ENCODE measurements at regions not wholly inside any gene's neighbourhood (a gene's known extent, or its start where the extent isn't known, plus 50 kb on each side); places are given as distances from the start of the nearest gene placed in this dataset.

- CTCF ChIA-PET, result no interaction called here
- no TSS peak for BruUV-seq (replicated peaks)
- in situ Hi-C loops (cut with MboI; ENCODE audit: low sequenced_read_pairs) (no loop called here), dilution Hi-C loops (cut with HindIII; ENCODE audit: low sequenced_read_pairs, unreplicated experiment) (no loop called here), intact Hi-C loops (cut with micrococcal nuclease) (no loop called here)
- H2AK5ac ChIP-seq (ENCODE audit: low read depth, low read length), result no peak overlapping the region
- no peak for DNase-seq
- no peaks in the 10 kb centered on the region for H3K27me3 ChIP-seq (ENCODE audit: control insufficient read depth, insufficient read depth, low read length)
- no peak overlapping the region for H4K8ac ChIP-seq (ENCODE audit: low read depth in 2 of 2, low read length in 2 of 2)
- H2AK9ac ChIP-seq (replicated peaks; ENCODE audit: low read depth, low read length, poor library complexity), result no peak overlapping the region
- H2AFZ ChIP-seq (replicated peaks; ENCODE audit: low read length, poor library complexity), result no peak overlapping the region
- POLR2A ChIA-PET (ENCODE audit: unreplicated experiment), result no interaction called here
- no peak overlapping the region for H2BK20ac ChIP-seq (ENCODE audit: low read depth, low read length)
- no peak overlapping the region for H4K5ac ChIP-seq (ENCODE audit: low read depth, low read length)
- H2BK15ac ChIP-seq (ENCODE audit: low read depth, low read length), result no peak overlapping the region
- H3K9me1 ChIP-seq (ENCODE audit: insufficient read depth, low read length), result no peaks in the 10 kb centered on the region
- no peak overlapping the region for H3K18ac ChIP-seq (ENCODE audit: low read depth, low read length)
- no peaks in the 10 kb centered on the region for H3K36me3 ChIP-seq (ENCODE audit: control insufficient read depth, insufficient read depth, low read length)
- no peak overlapping the region for H4K91ac ChIP-seq (ENCODE audit: insufficient read depth, low read depth, low read length)
- H2BK5ac ChIP-seq (ENCODE audit: low read depth, low read length, poor library complexity, severe bottlenecking), result no peak overlapping the region
- no peak overlapping the region for H3K4ac ChIP-seq (ENCODE audit: low read depth, low read length)
- H3K9ac ChIP-seq (ENCODE audit: low read depth, low read length), result no peak overlapping the region
- H3K79me1 ChIP-seq (ENCODE audit: low read depth in 1 of 2, low read length in 2 of 2), result no peaks in the 10 kb centered on the region
- no peak overlapping the region for H2BK120ac ChIP-seq (ENCODE audit: low read depth, low read length)
- no peak overlapping the region for H3K27ac ChIP-seq (ENCODE audit: insufficient read depth, low read length)
- ATAC-seq (ENCODE audit: low read depth), result no peak
- no peak overlapping the region for H3K4me2 ChIP-seq (ENCODE audit: low read depth, low read length)
- H3K9me3 ChIP-seq (ENCODE audit: control insufficient read depth, insufficient read depth, low read length), result no peaks in the 10 kb centered on the region
- no peak overlapping the region for H3K14ac ChIP-seq (replicated peaks; ENCODE audit: low read depth, low read length)
- no peaks in the 10 kb centered on the region for H3K4me1 ChIP-seq (ENCODE audit: control insufficient read depth, insufficient read depth, low read length)
- TF ChIP-seq FOS (IDR thresholded peaks at IDR 0.05; ENCODE audit: low read depth, low read length) (no peak), CHD1 (IDR thresholded peaks at IDR 0.05; ENCODE audit: low read depth, low read length) (no peak), USF2 (IDR thresholded peaks at IDR 0.05; ENCODE audit: low read depth, low read length) (no peak), CTCF (conservative IDR thresholded peaks at IDR 0.05; ENCODE audit: low read depth, low read length) (no peak), BHLHE40 (IDR thresholded peaks at IDR 0.05; ENCODE audit: low read depth, low read length) (no peak), RAD21 (IDR thresholded peaks at IDR 0.05; ENCODE audit: low read length) (no peak), POLR2A (IDR thresholded peaks at IDR 0.05; ENCODE audit: low read depth, low read length) (no peak), SMC3 (IDR thresholded peaks at IDR 0.05; ENCODE audit: low read depth, low read length) (no peak), MAFK (IDR thresholded peaks at IDR 0.05; ENCODE audit: low read depth, low read length) (no peak), CEBPB (IDR thresholded peaks at IDR 0.05; ENCODE audit: low read depth, low read length) (no peak), RFX5 (IDR thresholded peaks at IDR 0.05; ENCODE audit: low read depth, low read length) (no peak), NFE2L2 (IDR thresholded peaks at IDR 0.05; ENCODE audit: low read depth, low read length) (no peak), RCOR1 (IDR thresholded peaks at IDR 0.05; ENCODE audit: insufficient replicate concordance, low read length) (no peak), MAZ (IDR thresholded peaks at IDR 0.05; ENCODE audit: borderline replicate concordance, low read depth, low read length) (no peak), MXI1 (IDR thresholded peaks at IDR 0.05; ENCODE audit: borderline replicate concordance, low read depth, low read length) (no peak)
- TF ChIP-seq, protein P1, sequence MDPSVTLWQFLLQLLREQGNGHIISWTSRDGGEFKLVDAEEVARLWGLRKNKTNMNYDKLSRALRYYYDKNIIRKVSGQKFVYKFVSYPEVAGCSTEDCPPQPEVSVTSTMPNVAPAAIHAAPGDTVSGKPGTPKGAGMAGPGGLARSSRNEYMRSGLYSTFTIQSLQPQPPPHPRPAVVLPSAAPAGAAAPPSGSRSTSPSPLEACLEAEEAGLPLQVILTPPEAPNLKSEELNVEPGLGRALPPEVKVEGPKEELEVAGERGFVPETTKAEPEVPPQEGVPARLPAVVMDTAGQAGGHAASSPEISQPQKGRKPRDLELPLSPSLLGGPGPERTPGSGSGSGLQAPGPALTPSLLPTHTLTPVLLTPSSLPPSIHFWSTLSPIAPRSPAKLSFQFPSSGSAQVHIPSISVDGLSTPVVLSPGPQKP (IDR thresholded peaks at IDR 0.05; ENCODE audit: borderline replicate concordance, low read depth, low read length), result no peak
- no peak overlapping the region for H3K23ac ChIP-seq (ENCODE audit: low read depth, low read length)
- H3K56ac ChIP-seq (ENCODE audit: extremely low read depth, insufficient read depth, low read length), result no peak overlapping the region
- no peaks in the 10 kb centered on the region for H4K20me1 ChIP-seq (ENCODE audit: insufficient read depth, low read length)
- H3K4me3 ChIP-seq (ENCODE audit: insufficient read depth, low read depth, low read length), result no peak overlapping the region
- WGBS, 2 experiments (ENCODE audit: extremely low coverage in 2 of 2, insufficient read length in 1 of 2), result no CpG with 5 or more reads among the region's 6 CpGs
Measured at GRCh38 chr1:116278541-116278866, 94.5 kb upstream of the ATP1A1 start.
